HUES6 (cell line): ENCODE measurements at regions not wholly inside any gene's neighbourhood (a gene's known extent, or its start where the extent isn't known, plus 50 kb on each side); places are given as distances from the start of the nearest gene placed in this dataset.

Experiments used
- H3K27ac ChIP-seq: 2 replicates; pipeline ENCODE4 v1.7.0; 2013; ENCODE audit warnings: low read depth, mild to moderate bottlenecking, low read length, inconsistent platforms
- H3K27me3 ChIP-seq: 2 replicates; pipeline ENCODE4 v1.6.1; 2013; ENCODE audit warnings: low read length; ENCODE audit not compliant: control insufficient read depth, insufficient read depth
- H3K36me3 ChIP-seq: 2 replicates; pipeline ENCODE4 v1.6.1; 2013; ENCODE audit warnings: low read length; ENCODE audit not compliant: control insufficient read depth, insufficient read depth
- H3K4me1 ChIP-seq: 2 replicates; pipeline ENCODE4 v1.6.1; 2013; ENCODE audit warnings: low read length; ENCODE audit not compliant: control insufficient read depth, insufficient read depth
- H3K4me3 ChIP-seq: 2 replicates; pipeline ENCODE4 v1.5.1; 2013; ENCODE audit warnings: low read depth, low read length
- H3K9ac ChIP-seq: one replicate; pipeline ENCODE4 v1.6.1; 2013; ENCODE audit warnings: mild to moderate bottlenecking, low read length
- H3K9me3 ChIP-seq: 2 replicates; pipeline ENCODE4 v1.6.1; 2013; ENCODE audit warnings: low read depth, low read length; ENCODE audit not compliant: control insufficient read depth, insufficient read depth

GRCh38 chr18:67239826-67240225 lies 276.7 kb downstream of the DSEL start:
- H3K4me3 ChIP-seq = no peak overlapping the region
- H3K9me3 ChIP-seq = no peaks in the 10 kb centered on the region
- H3K36me3 ChIP-seq = no peaks in the 10 kb centered on the region
- H3K27ac ChIP-seq = no peak overlapping the region
- H3K27me3 ChIP-seq = no peaks in the 10 kb centered on the region
- H3K4me1 ChIP-seq = no peaks in the 10 kb centered on the region
- H3K9ac ChIP-seq = no peak overlapping the region

GRCh38 chr18:67232991-67233390 lies 283.5 kb downstream of the DSEL start:
- Histone ChIP-seq H3K36me3 (no peaks in the 10 kb centered on the region), H3K4me1 (peaks cover 16% of the 10 kb centered on the region), H3K4me3 (no peak overlapping the region), H3K27ac (peak overlapping the region; percentile 92), H3K9ac (no peak overlapping the region), H3K27me3 (no peaks in the 10 kb centered on the region), H3K9me3 (peaks cover 11% of the 10 kb centered on the region; the same call in 1 of the 2 replicates)

- peaks cover 16% of the 10 kb centered on the region for H3K4me1 ChIP-seq
- H3K27ac ChIP-seq = peak overlapping the region; percentile 92
- peak overlapping the region; percentile 17; the same call in 1 of the 2 replicates for H3K4me3 ChIP-seq
- no peaks in the 10 kb centered on the region for H3K27me3 ChIP-seq
- no peaks in the 10 kb centered on the region for H3K36me3 ChIP-seq
- H3K9ac ChIP-seq = peak overlapping the region; percentile 2
- peaks cover 14% of the 10 kb centered on the region; the same call in 1 of the 2 replicates for H3K9me3 ChIP-seq
Observed at GRCh38 chr18:67232406-67232805, 284.1 kb downstream of the DSEL start.

GRCh38 chr18:67222887-67223286 lies 293.6 kb downstream of the DSEL start:
- no peaks in the 10 kb centered on the region for H3K36me3 ChIP-seq
- no peak overlapping the region for H3K9ac ChIP-seq
- H3K4me1 ChIP-seq = no peaks in the 10 kb centered on the region
- no peak overlapping the region for H3K4me3 ChIP-seq
- H3K27ac ChIP-seq = no peak overlapping the region
- H3K9me3 ChIP-seq = peaks cover 2% of the 10 kb centered on the region; the same call in 1 of the 2 replicates
- no peaks in the 10 kb centered on the region for H3K27me3 ChIP-seq

- Histone ChIP-seq H3K27ac (no peak overlapping the region), H3K9me3 (no peaks in the 10 kb centered on the region), H3K4me1 (no peaks in the 10 kb centered on the region), H3K9ac (no peak overlapping the region), H3K27me3 (no peaks in the 10 kb centered on the region), H3K4me3 (no peak overlapping the region), H3K36me3 (no peaks in the 10 kb centered on the region)
Observed at GRCh38 chr18:67219821-67220220, 296.7 kb downstream of the DSEL start.

- H3K27ac ChIP-seq = no peak overlapping the region
- no peak overlapping the region for H3K9ac ChIP-seq
- H3K36me3 ChIP-seq = no peaks in the 10 kb centered on the region
Observed at GRCh38 chr18:67218556-67218955, 298.0 kb downstream of the DSEL start.

GRCh38 chr18:67217551-67218166 lies 298.9 kb downstream of the DSEL start:
- H3K4me3 ChIP-seq = no peak overlapping the region
- no peaks in the 10 kb centered on the region for H3K4me1 ChIP-seq
- no peak overlapping the region for H3K9ac ChIP-seq
- H3K9me3 ChIP-seq = no peaks in the 10 kb centered on the region
- no peaks in the 10 kb centered on the region for H3K36me3 ChIP-seq
- no peaks in the 10 kb centered on the region for H3K27me3 ChIP-seq
- no peak overlapping the region for H3K27ac ChIP-seq

More at GRCh38 chr18:67218556-67218955, 298.0 kb downstream of the DSEL start:
- H3K4me1 ChIP-seq = no peaks in the 10 kb centered on the region
- H3K27me3 ChIP-seq = no peaks in the 10 kb centered on the region
- H3K9me3 ChIP-seq = no peaks in the 10 kb centered on the region
- H3K4me3 ChIP-seq = no peak overlapping the region

GRCh38 chr18:67216846-67217245 lies 299.7 kb downstream of the DSEL start:
- Histone ChIP-seq H3K9ac (no peak overlapping the region), H3K36me3 (no peaks in the 10 kb centered on the region), H3K4me1 (no peaks in the 10 kb centered on the region), H3K4me3 (no peak overlapping the region), H3K27me3 (no peaks in the 10 kb centered on the region), H3K27ac (no peak overlapping the region), H3K9me3 (no peaks in the 10 kb centered on the region)

- Histone ChIP-seq H3K9ac (no peak overlapping the region), H3K9me3 (no peaks in the 10 kb centered on the region), H3K4me1 (no peaks in the 10 kb centered on the region), H3K36me3 (no peaks in the 10 kb centered on the region), H3K4me3 (no peak overlapping the region), H3K27ac (no peak overlapping the region), H3K27me3 (no peaks in the 10 kb centered on the region)
Observed at GRCh38 chr18:67215686-67216085, 300.8 kb downstream of the DSEL start.

GRCh38 chr18:67211646-67212045 lies 304.9 kb downstream of the DSEL start:
- H3K27ac ChIP-seq = no peak overlapping the region

GRCh38 chr18:67200665-67201064 lies 315.9 kb downstream of the DSEL start:
- Histone ChIP-seq H3K27me3 (no peaks in the 10 kb centered on the region), H3K9ac (no peak overlapping the region), H3K9me3 (no peaks in the 10 kb centered on the region), H3K27ac (no peak overlapping the region), H3K4me3 (no peak overlapping the region), H3K4me1 (no peaks in the 10 kb centered on the region; the same call in 1 of the 2 replicates), H3K36me3 (no peaks in the 10 kb centered on the region)

More at GRCh38 chr18:67211646-67212045, 304.9 kb downstream of the DSEL start:
- Histone ChIP-seq H3K36me3 (no peaks in the 10 kb centered on the region), H3K9me3 (no peaks in the 10 kb centered on the region), H3K27me3 (no peaks in the 10 kb centered on the region), H3K4me1 (no peaks in the 10 kb centered on the region), H3K4me3 (no peak overlapping the region), H3K9ac (no peak overlapping the region)
